PFSK-1 (cell line): ENCODE measurements at regions not wholly inside any gene's neighbourhood (a gene's known extent, or its start where the extent isn't known, plus 50 kb on each side); places are given as distances from the start of the nearest gene placed in this dataset.

Experiments used
- FOXP2 ChIP-seq: optimal IDR thresholded peaks from 2 replicates; pipeline ENCODE3; 2011; ENCODE audit warnings: borderline replicate concordance, control low read depth, inconsistent platforms; ENCODE audit not compliant: insufficient read depth; ENCODE audit errors: extremely low read length, extremely low read depth
- POLR2AphosphoS5 ChIP-seq: IDR thresholded peaks from 2 replicates; pipeline ENCODE4 v1.6.1; 2012; ENCODE audit warnings: low read depth, mild to moderate bottlenecking, control low read depth, low read length, moderate library complexity
- SIN3A ChIP-seq: IDR thresholded peaks from 2 replicates; pipeline ENCODE4 v1.6.1; 2012; ENCODE audit warnings: mild to moderate bottlenecking, low read length, moderate library complexity, borderline replicate concordance; ENCODE audit not compliant: insufficient read depth
- TAF1 ChIP-seq: IDR thresholded peaks from 2 replicates; pipeline ENCODE4 v1.6.1; 2012; ENCODE audit warnings: low read length, control low read depth, borderline replicate concordance; ENCODE audit not compliant: insufficient read depth
- TF ChIP-seq, protein P1 (sequence below), 2 experiments: IDR thresholded peaks; 2 replicates each; pipeline versions ENCODE4 v1.6.1 to v1.8.0; 2011 to 2012; ENCODE audit warnings: low read depth in 2 of 2, low read length in 2 of 2, control low read depth in 1 of 2, inconsistent platforms in 1 of 2, mild to moderate bottlenecking in 1 of 2, moderate library complexity in 1 of 2; ENCODE audit not compliant: insufficient read depth in 1 of 2

DNA sequence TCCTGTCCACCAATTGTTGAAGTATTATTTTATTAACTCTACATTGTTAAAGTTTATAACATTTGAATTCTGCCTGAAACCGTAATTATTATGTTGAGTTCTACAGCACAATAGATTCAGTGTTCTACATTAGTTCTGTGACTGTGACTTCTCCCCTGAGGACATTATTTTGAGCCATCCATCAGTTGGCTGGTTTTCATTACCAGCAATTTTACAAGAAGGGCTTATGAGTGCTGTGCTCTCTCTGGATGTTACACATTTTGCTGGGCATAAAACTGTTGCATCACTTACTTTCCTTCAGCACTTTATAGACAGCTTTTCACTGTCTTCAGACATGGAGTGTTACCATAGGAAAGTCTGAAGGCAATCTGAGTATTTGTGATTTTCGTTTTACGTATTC lies 118.2 kb upstream of the KITLG start:
- TF ChIP-seq TAF1 (no peak), POLR2AphosphoS5 (no peak), FOXP2 (no peak), SIN3A (no peak)
- TF ChIP-seq, protein P1, sequence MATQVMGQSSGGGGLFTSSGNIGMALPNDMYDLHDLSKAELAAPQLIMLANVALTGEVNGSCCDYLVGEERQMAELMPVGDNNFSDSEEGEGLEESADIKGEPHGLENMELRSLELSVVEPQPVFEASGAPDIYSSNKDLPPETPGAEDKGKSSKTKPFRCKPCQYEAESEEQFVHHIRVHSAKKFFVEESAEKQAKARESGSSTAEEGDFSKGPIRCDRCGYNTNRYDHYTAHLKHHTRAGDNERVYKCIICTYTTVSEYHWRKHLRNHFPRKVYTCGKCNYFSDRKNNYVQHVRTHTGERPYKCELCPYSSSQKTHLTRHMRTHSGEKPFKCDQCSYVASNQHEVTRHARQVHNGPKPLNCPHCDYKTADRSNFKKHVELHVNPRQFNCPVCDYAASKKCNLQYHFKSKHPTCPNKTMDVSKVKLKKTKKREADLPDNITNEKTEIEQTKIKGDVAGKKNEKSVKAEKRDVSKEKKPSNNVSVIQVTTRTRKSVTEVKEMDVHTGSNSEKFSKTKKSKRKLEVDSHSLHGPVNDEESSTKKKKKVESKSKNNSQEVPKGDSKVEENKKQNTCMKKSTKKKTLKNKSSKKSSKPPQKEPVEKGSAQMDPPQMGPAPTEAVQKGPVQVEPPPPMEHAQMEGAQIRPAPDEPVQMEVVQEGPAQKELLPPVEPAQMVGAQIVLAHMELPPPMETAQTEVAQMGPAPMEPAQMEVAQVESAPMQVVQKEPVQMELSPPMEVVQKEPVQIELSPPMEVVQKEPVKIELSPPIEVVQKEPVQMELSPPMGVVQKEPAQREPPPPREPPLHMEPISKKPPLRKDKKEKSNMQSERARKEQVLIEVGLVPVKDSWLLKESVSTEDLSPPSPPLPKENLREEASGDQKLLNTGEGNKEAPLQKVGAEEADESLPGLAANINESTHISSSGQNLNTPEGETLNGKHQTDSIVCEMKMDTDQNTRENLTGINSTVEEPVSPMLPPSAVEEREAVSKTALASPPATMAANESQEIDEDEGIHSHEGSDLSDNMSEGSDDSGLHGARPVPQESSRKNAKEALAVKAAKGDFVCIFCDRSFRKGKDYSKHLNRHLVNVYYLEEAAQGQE (IDR thresholded peaks at IDR 0.05; ENCODE audit: insufficient read depth in 1 of 2, low read depth in 2 of 2, low read length in 2 of 2) = no peak

DNA sequence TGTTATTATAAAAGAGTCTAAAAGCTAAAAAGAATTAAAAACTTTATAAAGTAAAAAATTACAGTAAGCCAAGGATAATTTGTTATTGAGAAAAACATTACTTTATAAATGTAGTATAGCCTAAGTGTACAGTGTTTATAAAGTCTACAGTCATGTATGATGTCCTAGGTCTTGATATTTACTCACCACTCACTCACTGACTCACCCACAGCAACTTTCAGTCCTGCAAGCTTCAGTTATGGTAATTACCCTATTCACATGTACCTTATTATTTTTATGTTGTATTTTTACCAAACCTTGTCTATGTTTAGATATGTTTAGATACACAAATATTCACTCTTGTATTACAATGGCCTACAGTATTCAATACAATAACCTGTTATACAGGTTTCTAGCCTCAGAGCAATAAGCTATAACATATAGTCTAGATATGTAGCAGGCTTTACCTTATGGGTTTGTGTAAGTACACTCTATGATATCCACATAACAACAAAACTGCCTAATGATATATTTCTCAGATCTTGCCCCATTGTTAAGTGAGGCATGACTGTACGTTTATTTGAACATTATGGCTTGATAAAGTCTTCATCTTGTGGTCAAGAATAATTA lies 113.7 kb upstream of the KITLG start:
- TF ChIP-seq SIN3A = no peak
- no peak for TF ChIP-seq FOXP2
- TF ChIP-seq TAF1 = no peak

DNA sequence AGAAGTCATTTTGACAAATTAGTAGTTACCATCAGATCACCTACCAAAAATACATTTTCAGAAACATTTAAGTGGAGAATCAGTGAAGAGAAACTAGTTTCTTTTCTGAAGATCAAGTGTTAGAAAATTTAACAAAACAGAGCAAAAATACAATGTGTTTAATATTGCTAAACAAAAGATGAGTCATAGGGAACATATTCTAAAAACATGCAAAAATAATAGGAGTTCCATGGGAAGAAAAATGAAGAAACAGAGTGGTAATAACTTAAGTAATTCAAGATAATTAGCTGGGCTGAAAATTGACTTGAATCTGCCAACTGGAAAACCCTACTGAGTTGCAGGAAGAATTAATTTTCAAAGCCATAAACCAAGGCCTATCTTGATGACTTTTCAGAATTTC lies 111.5 kb upstream of the KITLG start:
- TF ChIP-seq SIN3A = no peak
- TF ChIP-seq FOXP2 = no peak
- TF ChIP-seq TAF1 = no peak
- TF ChIP-seq, protein P1 (IDR thresholded peaks at IDR 0.05; ENCODE audit: insufficient read depth in 1 of 2, low read depth in 2 of 2, low read length in 2 of 2) = no peak
- no peak for TF ChIP-seq POLR2AphosphoS5

DNA sequence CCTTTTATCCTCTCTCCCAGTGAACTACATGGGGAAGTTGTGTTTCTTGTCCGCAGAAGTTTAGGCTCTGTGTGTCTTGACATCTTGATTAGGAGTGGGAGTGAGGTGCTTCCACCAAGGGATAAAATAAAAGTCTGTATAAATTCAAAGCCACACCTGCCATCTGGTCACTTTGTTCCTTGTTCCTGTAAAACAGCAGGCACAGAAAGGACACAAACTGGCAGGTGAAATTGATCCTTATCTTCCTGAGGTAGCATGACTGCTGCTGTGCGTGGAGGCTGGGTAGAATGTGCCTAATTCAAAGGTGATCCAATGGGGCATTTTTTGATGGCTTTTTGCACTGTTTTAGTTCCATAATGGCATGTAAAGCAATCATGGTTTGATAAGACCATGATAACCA lies 104.3 kb upstream of the KITLG start:
- TF ChIP-seq FOXP2 (no peak), POLR2AphosphoS5 (no peak), SIN3A (no peak), TAF1 (no peak)
- TF ChIP-seq, protein P1 (IDR thresholded peaks at IDR 0.05; ENCODE audit: insufficient read depth in 1 of 2, low read depth in 2 of 2, low read length in 2 of 2) = no peak

DNA sequence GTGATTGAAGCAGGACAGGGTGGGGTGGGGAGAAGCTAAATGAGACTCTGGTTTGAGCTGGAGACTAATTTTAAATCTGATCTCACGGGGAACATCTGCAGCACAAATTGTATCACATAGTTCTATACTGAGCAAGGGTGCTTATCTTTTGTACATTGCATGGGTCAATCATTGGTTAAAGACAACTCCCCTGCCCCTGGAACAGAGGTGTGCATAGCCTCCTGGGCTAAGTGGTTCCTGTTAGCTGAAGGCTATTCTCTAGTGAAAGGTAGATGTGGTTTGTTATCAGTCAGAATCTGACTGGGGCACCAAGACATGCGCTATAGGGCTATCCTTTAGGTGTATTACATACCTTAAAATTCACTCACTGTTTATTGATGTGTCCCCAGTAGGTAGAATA lies 103.9 kb upstream of the KITLG start:
- TF ChIP-seq TAF1 (no peak), FOXP2 (no peak), SIN3A (no peak), POLR2AphosphoS5 (no peak)
- TF ChIP-seq, protein P1 (IDR thresholded peaks at IDR 0.05; ENCODE audit: insufficient read depth in 1 of 2, low read depth in 2 of 2, low read length in 2 of 2) = no peak
